ENCODE measurements at regions not wholly inside any gene's neighbourhood (a gene's known extent, or its start where the extent isn't known, plus 50 kb on each side); places are given as distances from the start of the nearest gene placed in this dataset.
A peak's percentile ranks its signal among the peaks of the same experiment; 100 is the strongest.

DNA sequence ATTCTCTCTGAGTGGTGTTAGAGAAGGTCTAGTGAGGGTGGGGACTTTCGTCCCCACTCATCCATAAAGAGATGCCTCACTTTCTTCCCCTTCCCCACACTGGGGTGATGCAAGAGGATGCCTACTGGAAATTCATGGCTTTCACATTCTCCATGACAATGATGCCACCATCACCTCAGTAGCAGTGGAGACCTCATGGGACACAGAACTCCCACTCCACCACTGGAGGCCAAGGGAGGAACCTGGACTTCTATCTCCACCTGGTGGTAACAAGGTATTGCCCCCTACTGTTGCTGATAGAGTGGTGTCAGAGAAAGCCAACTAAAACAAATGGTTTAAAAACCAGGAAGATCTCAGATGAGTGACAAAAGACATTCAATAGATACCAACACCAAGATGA lies 110.9 kb downstream of the INHBB start:
- Histone ChIP-seq H3K27me3 (replicated peaks) (no peaks in the 10 kb centered on the region), H3K4me3 (ENCODE audit: low read depth, low read length) (no peak overlapping the region), H3K36me3 (replicated peaks) (no peaks in the 10 kb centered on the region), H3K27ac (no peak overlapping the region)
- TF ChIP-seq, protein P1, sequence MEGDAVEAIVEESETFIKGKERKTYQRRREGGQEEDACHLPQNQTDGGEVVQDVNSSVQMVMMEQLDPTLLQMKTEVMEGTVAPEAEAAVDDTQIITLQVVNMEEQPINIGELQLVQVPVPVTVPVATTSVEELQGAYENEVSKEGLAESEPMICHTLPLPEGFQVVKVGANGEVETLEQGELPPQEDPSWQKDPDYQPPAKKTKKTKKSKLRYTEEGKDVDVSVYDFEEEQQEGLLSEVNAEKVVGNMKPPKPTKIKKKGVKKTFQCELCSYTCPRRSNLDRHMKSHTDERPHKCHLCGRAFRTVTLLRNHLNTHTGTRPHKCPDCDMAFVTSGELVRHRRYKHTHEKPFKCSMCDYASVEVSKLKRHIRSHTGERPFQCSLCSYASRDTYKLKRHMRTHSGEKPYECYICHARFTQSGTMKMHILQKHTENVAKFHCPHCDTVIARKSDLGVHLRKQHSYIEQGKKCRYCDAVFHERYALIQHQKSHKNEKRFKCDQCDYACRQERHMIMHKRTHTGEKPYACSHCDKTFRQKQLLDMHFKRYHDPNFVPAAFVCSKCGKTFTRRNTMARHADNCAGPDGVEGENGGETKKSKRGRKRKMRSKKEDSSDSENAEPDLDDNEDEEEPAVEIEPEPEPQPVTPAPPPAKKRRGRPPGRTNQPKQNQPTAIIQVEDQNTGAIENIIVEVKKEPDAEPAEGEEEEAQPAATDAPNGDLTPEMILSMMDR (IDR thresholded peaks at IDR 0.05; ENCODE audit: low read depth, low read length, missing control alignments): peak; percentile 8
- in situ Hi-C loops (cut with HindIII; ENCODE audit: low pct_ligation_motif_present, low sequenced_read_pairs): no loop called here
- no peak for DNase-seq

DNA sequence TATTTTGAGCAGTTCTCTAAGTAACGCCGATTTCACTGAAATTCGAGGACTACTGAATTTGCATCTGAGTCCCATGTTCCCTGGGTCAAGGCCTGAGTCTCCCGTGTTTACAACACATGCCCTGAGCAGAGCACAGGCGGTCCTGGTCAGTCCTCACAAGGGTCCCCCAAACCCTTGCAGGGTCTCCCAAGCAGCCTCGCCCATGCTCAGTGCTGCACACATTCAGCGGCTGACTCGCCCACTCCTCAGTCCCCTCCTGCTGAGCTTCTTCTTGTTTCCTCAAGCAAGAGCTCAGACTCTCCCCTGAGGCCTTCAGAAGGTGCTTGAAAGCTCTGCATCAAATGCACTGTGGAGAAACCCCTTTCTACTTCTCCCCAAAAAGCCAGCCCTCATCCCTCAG lies 114.6 kb downstream of the INHBB start:
- no peaks in the 10 kb centered on the region for H3K27me3 ChIP-seq (replicated peaks)
- in situ Hi-C loops (cut with HindIII; ENCODE audit: low pct_ligation_motif_present, low sequenced_read_pairs): no loop called here
- H3K27ac ChIP-seq: no peak overlapping the region
- TF ChIP-seq, protein P1 (IDR thresholded peaks at IDR 0.05; ENCODE audit: low read depth, low read length, missing control alignments): no peak
- no peaks in the 10 kb centered on the region for H3K36me3 ChIP-seq (replicated peaks)
- no peak for DNase-seq
- H3K4me3 ChIP-seq (ENCODE audit: low read depth, low read length): no peak overlapping the region

DNA sequence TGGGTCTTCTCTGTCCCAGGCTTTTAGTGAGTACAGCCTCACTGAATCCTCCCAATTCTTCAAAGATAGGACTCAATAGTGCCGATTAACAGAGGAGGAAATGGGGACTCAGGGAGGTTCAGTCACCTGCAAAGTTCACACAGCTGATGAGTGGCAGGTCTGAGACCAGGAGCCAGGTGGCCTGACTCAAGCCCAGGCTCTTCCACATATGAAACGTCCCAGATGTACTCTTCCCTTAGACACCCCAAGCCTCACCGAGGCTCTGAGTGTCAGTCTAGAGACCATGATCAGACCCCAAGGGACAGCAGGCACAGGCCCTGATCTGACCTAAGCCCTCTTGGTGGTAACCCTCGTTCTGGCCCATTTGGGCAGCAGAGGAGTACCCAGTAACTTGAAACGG lies 115.2 kb downstream of the INHBB start:
- Histone ChIP-seq H3K36me3 (replicated peaks) (no peaks in the 10 kb centered on the region), H3K27me3 (replicated peaks) (no peaks in the 10 kb centered on the region), H3K27ac (no peak overlapping the region), H3K4me3 (ENCODE audit: low read depth, low read length) (no peak overlapping the region)
- in situ Hi-C loops (cut with HindIII; ENCODE audit: low pct_ligation_motif_present, low sequenced_read_pairs): no loop called here
- TF ChIP-seq, protein P1 (IDR thresholded peaks at IDR 0.05; ENCODE audit: low read depth, low read length, missing control alignments): no peak
- DNase-seq: no peak

DNA sequence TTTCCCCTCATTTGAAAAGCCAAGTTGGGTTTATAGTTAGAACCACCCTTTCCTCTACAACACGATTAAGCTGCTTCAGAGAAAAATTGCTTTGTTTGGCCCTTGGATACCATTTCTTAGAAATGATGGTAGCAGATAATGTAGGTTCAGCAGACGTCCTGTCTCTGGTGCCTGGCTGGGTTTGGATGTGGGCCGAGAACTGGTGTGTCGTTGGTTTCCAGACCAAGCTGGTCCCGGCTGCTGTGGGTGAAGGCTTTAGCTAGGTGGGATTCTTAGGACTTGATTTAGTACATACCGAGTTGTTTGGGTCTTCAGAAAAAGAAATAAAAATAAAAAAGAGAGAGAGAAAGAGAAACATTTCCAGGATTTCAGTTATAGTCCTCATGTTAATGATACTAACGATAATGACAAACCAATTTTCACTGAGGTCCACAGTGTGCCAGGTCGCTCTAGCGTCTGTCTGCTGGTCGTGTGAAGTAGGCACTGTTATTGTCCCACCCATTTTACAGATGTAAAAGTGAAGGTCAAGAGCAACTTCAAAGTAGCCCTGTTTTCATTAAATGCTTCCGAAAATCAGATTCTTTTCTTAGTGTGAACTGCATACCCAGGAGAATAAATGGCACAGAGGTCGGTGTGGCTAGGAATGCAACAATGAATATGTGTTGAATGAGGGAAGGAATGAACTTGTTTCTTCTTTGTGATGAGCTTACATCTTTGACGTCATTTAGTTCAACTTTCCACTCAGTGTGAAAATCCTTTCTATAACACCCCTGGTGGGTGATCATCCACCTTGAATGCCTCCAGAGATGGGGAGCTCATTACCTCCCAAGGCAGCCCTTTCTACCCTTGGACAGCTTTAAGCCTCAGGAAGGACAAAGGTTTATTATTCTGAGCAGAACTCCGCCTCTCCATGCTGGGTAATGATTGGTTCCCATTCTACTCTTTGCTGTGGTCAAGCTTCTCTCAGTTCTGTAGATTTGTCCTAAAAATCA lies 115.9 kb downstream of the INHBB start:
- TF ChIP-seq, protein P1 (IDR thresholded peaks at IDR 0.05; ENCODE audit: low read depth, low read length, missing control alignments): no peak
- DNase-seq: no peak
- no peaks in the 10 kb centered on the region for H3K27me3 ChIP-seq (replicated peaks)
- H3K36me3 ChIP-seq (replicated peaks): no peaks in the 10 kb centered on the region
- no peak overlapping the region for H3K4me3 ChIP-seq (ENCODE audit: low read depth, low read length)
- no peak overlapping the region for H3K27ac ChIP-seq
- in situ Hi-C loops (cut with HindIII; ENCODE audit: low pct_ligation_motif_present, low sequenced_read_pairs): no loop called here

DNA sequence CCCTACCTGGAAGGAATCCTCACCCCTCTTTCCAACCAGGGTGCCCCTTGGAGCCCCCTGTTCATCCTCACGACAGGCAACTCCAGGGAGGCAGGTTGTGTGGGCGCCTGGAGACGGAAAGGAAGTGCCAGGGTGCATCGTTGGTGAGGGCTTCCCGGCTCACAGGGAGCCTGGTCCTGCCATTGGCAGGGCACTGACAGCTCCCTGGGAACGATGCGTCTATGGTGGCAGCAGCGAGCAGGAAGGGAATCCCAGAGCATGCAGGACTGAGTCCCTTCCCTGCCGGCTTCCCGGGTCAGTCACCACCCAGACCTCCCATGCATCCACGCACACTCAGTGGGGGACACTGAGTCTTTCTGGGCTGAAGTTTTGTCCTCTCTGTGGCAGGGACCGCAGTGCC lies 117.6 kb downstream of the INHBB start:
- H3K36me3 ChIP-seq (replicated peaks): no peaks in the 10 kb centered on the region
- H3K27ac ChIP-seq: no peak overlapping the region
- no peak for DNase-seq
- H3K4me3 ChIP-seq (ENCODE audit: low read depth, low read length): no peak overlapping the region
- no peaks in the 10 kb centered on the region for H3K27me3 ChIP-seq (replicated peaks)
- in situ Hi-C loops (cut with HindIII; ENCODE audit: low pct_ligation_motif_present, low sequenced_read_pairs): no loop called here
- TF ChIP-seq, protein P1 (IDR thresholded peaks at IDR 0.05; ENCODE audit: low read depth, low read length, missing control alignments): peak; percentile 14
